ENCODE measurements at regions not wholly inside any gene's neighbourhood (a gene's known extent, or its start where the extent isn't known, plus 50 kb on each side); places are given as distances from the start of the nearest gene placed in this dataset.
A peak's percentile ranks its signal among the peaks of the same experiment; 100 is the strongest.

DNA sequence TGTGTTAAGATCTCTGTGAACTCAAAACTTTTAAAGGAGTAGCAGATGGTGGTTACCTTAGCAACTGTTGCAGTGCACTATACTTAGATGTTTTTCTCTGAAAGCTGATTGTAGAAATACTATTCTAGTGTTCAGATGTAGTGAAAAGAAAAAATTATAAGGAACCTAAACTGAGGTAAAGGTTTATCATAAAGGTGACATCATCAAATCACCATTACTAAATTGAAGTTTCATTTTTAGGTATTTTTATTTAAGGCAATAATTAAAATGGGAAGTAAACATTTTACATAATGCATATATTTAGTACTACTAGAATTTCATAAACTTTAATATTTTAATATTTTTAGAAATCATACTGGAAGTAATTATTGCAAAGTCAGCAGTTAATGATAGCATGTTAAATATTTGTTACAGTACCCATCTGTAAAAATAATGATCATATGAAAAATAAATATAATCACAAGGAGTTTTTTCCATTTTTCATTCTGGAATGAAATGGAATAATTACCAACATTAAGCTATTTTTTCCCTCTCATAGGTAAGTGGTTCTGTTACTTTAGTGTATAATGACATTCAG, 141.1 kb upstream of the NAV3 start:
- intact Hi-C loops (cut with DNase I): loop anchor here in 1 of 2 donors (5.0 kb wide), 1 partner anchor 537 kb away; no protein-coding TSS in a partner anchor
- H3K27ac ChIP-seq (ENCODE audit: low read depth in 1 of 2, low read length in 2 of 2): no peak overlapping the region
- DNase-seq (no peak), ATAC-seq (ENCODE audit: low FRiP score) (no peak)
- no peaks in the 10 kb centered on the region for H3K36me3 ChIP-seq (ENCODE audit: control insufficient read depth in 1 of 2, insufficient read depth in 2 of 2, low read length in 1 of 2)
- no peaks in the 10 kb centered on the region for H3K27me3 ChIP-seq (ENCODE audit: control insufficient read depth in 1 of 2, insufficient read depth in 2 of 2, low read length in 1 of 2)
- H3K4me1 ChIP-seq (ENCODE audit: control insufficient read depth in 1 of 2, insufficient read depth in 2 of 2, low read length in 2 of 2): no peaks in the 10 kb centered on the region
- H3K4me3 ChIP-seq (ENCODE audit: low read length in 2 of 2): no peak overlapping the region
- no peaks in the 10 kb centered on the region for H3K9me3 ChIP-seq (ENCODE audit: control insufficient read depth, low read length)

DNA sequence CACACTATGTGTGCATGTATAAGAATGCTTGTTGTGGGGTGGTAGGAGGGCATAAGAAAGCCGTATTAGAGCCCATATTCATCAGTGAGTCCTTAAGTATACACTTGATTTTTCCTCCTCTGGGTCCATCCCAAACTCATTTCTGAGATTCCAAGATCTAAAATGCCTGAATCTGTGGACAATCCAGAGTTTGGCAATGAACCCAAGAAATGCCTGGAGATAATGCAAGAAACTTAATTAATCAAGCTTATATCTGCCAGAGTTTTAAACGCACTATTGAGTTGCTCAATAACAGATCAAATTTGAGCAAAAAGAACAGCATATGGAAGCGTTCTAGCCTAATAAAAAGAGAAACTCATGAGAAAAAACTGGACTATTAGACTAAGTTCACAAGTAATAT, 143.4 kb upstream of the NAV3 start:
- intact Hi-C loops (cut with DNase I): loop anchor here in 1 of 2 donors (5.0 kb wide), 1 partner anchor 535 kb away; no protein-coding TSS in a partner anchor
- Histone ChIP-seq H3K4me1 (ENCODE audit: control insufficient read depth in 1 of 2, insufficient read depth in 2 of 2, low read length in 2 of 2) (no peaks in the 10 kb centered on the region), H3K4me3 (ENCODE audit: low read length in 2 of 2) (no peak overlapping the region), H3K9me3 (ENCODE audit: control insufficient read depth, low read length) (no peaks in the 10 kb centered on the region), H3K27ac (ENCODE audit: low read depth in 1 of 2, low read length in 2 of 2) (no peak overlapping the region), H3K27me3 (ENCODE audit: control insufficient read depth in 1 of 2, insufficient read depth in 2 of 2, low read length in 1 of 2) (no peaks in the 10 kb centered on the region), H3K36me3 (ENCODE audit: control insufficient read depth in 1 of 2, insufficient read depth in 2 of 2, low read length in 1 of 2) (no peaks in the 10 kb centered on the region)
- DNase-seq: no peak
- 60 to 67% methylated on average over 3 of the region's 3 CpGs for WGBS, 2 donors
- ATAC-seq (ENCODE audit: low FRiP score): no peak

DNA sequence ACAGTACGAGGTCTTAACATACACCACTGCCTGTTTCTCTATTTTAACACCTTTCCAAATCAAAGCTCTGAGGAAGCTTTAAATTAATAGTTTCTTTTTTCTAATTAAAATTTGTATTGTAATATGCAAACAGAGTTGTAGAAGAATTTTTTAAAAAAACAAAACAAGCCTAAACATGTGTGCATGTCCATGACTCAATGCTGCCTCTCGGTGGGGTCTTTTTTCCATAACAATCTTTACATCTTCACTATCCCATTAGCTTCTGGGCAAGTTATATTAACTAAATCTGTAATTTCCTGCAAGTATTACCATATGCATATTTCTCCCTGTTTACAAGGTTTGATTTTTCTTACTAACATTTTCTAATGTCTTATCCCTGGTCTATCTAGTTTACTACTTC, 143.9 kb upstream of the NAV3 start:
- WGBS, 2 donors: 81 to 88% methylated on average over 2 of the region's 2 CpGs
- Histone ChIP-seq H3K4me1 (ENCODE audit: control insufficient read depth in 1 of 2, insufficient read depth in 2 of 2, low read length in 2 of 2) (no peaks in the 10 kb centered on the region), H3K9me3 (ENCODE audit: control insufficient read depth, low read length) (no peaks in the 10 kb centered on the region), H3K36me3 (ENCODE audit: control insufficient read depth in 1 of 2, insufficient read depth in 2 of 2, low read length in 1 of 2) (no peaks in the 10 kb centered on the region), H3K4me3 (ENCODE audit: low read length in 2 of 2) (no peak overlapping the region), H3K27me3 (ENCODE audit: control insufficient read depth in 1 of 2, insufficient read depth in 2 of 2, low read length in 1 of 2) (no peaks in the 10 kb centered on the region), H3K27ac (ENCODE audit: low read depth in 1 of 2, low read length in 2 of 2) (no peak overlapping the region)
- DNase-seq (no peak), ATAC-seq (ENCODE audit: low FRiP score) (no peak)
- intact Hi-C loops (cut with DNase I): loop anchor here in 1 of 2 donors (5.0 kb wide), 1 partner anchor 534 kb away; no protein-coding TSS in a partner anchor

DNA sequence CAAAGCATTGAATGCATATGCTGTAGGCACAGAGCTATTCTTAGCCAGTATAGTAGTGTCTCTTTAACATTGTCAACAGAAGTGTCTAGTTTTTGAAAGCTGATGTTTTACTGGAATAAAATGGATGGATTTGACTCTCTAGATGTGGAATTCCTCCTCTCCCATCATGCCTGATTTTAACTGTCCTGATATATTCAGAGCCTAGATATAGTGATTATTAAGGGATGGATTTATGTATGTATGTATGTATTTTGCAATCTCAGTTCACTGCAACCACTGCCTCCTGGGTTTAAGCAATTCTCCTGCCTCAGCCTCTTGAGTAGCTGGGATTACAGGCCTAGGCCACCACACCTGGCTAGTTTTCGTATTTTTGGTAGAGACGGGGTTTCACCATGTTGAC, 144.8 kb upstream of the NAV3 start:
- H3K9me3 ChIP-seq (ENCODE audit: control insufficient read depth, low read length): no peaks in the 10 kb centered on the region
- H3K27ac ChIP-seq (ENCODE audit: low read depth in 1 of 2, low read length in 2 of 2): no peak overlapping the region
- H3K4me3 ChIP-seq (ENCODE audit: low read length in 2 of 2): no peak overlapping the region
- intact Hi-C loops (cut with DNase I): loop anchor here in 1 of 2 donors (5.0 kb wide), 1 partner anchor 534 kb away; no protein-coding TSS in a partner anchor
- no peaks in the 10 kb centered on the region for H3K27me3 ChIP-seq (ENCODE audit: control insufficient read depth in 1 of 2, insufficient read depth in 2 of 2, low read length in 1 of 2)
- no peak for ATAC-seq (ENCODE audit: low FRiP score)
- H3K36me3 ChIP-seq (ENCODE audit: control insufficient read depth in 1 of 2, insufficient read depth in 2 of 2, low read length in 1 of 2): no peaks in the 10 kb centered on the region
- H3K4me1 ChIP-seq (ENCODE audit: control insufficient read depth in 1 of 2, insufficient read depth in 2 of 2, low read length in 2 of 2): no peaks in the 10 kb centered on the region
- WGBS, 2 donors: 89 to 96% methylated on average over 2 of the region's 2 CpGs
- no peak for DNase-seq

DNA sequence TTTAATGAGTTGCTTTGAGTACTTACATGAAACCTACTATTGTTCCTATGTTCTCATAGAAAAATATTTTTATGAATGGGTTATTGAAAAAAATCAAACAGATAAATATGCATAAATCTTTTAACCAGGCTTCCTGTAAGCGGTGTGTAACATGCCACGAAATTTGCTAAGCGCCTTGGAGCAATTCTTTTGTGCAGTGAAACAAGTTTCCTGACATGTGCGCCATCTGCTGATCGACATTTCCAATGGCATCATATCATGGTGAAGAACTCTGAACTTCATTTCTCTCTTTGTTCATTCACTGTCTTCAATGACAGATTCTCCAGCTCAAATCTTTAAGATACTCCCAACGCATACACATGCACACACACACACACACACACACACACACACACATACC, 145.6 kb upstream of the NAV3 start:
- ATAC-seq (ENCODE audit: low FRiP score) (peak; percentile 79), DNase-seq (peak; percentile 42 to 73)
- no peaks in the 10 kb centered on the region for H3K27me3 ChIP-seq (ENCODE audit: control insufficient read depth in 1 of 2, insufficient read depth in 2 of 2, low read length in 1 of 2)
- no peak overlapping the region for H3K27ac ChIP-seq (ENCODE audit: low read depth in 1 of 2, low read length in 2 of 2)
- no peak overlapping the region for H3K4me3 ChIP-seq (ENCODE audit: low read length in 2 of 2)
- no peaks in the 10 kb centered on the region for H3K4me1 ChIP-seq (ENCODE audit: control insufficient read depth in 1 of 2, insufficient read depth in 2 of 2, low read length in 2 of 2)
- WGBS, 2 donors: 4 to 5% methylated on average over 6 of the region's 6 CpGs
- H3K36me3 ChIP-seq (ENCODE audit: control insufficient read depth in 1 of 2, insufficient read depth in 2 of 2, low read length in 1 of 2): no peaks in the 10 kb centered on the region
- no peaks in the 10 kb centered on the region for H3K9me3 ChIP-seq (ENCODE audit: control insufficient read depth, low read length)
- intact Hi-C loops (cut with DNase I): loop anchor here in 1 of 2 donors (5.0 kb wide), 1 partner anchor 533 kb away; no protein-coding TSS in a partner anchor

DNA sequence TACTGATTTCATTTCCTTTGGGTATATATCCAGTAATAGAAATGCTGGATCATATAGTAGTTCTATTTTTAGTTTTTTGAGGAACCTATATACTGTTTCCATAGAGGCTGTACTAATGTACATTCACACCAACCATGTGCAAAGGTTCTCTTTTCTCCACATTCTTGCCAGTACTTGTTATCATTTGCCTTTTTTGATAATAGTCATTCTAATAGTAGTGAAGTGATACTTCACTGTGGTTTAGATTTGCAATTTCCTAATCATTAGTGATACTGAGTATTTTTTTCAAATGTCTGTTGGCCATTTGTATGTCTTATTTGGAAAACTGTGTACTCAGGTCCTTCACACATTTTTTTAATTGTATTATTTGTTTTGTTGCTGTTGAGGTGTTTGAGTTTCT, 148.2 kb upstream of the NAV3 start:
- Histone ChIP-seq H3K27me3 (ENCODE audit: control insufficient read depth in 1 of 2, insufficient read depth in 2 of 2, low read length in 1 of 2) (no peaks in the 10 kb centered on the region), H3K4me1 (ENCODE audit: control insufficient read depth in 1 of 2, insufficient read depth in 2 of 2, low read length in 2 of 2) (no peaks in the 10 kb centered on the region), H3K27ac (ENCODE audit: low read depth in 1 of 2, low read length in 2 of 2) (no peak overlapping the region), H3K4me3 (ENCODE audit: low read length in 2 of 2) (no peak overlapping the region), H3K9me3 (ENCODE audit: control insufficient read depth, low read length) (no peaks in the 10 kb centered on the region), H3K36me3 (ENCODE audit: control insufficient read depth in 1 of 2, insufficient read depth in 2 of 2, low read length in 1 of 2) (no peaks in the 10 kb centered on the region)
- ATAC-seq (ENCODE audit: low FRiP score) (no peak), DNase-seq (no peak)
- intact Hi-C loops (cut with DNase I): no loop called here

DNA sequence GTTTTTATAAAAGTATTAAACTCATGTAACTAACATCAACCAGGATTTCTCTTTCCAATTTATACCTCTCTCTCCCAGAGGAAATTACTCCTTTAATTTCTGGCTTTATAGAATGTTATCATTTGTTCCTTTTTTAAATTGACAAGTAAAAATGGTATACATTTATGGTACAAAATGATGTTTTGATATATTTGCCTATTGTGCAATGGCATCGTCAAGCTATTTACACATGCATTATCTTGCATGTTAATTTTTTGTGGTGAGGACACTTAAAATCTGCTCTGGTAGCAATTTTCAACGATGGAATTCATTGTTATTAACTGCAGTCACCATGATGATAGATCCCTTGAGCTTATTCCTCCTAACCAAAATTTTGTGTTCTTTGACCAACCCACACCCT, 149.0 kb upstream of the NAV3 start:
- Histone ChIP-seq H3K27me3 (ENCODE audit: control insufficient read depth in 1 of 2, insufficient read depth in 2 of 2, low read length in 1 of 2) (no peaks in the 10 kb centered on the region), H3K4me3 (ENCODE audit: low read length in 2 of 2) (no peak overlapping the region), H3K9me3 (ENCODE audit: control insufficient read depth, low read length) (no peaks in the 10 kb centered on the region), H3K36me3 (ENCODE audit: control insufficient read depth in 1 of 2, insufficient read depth in 2 of 2, low read length in 1 of 2) (no peaks in the 10 kb centered on the region), H3K27ac (ENCODE audit: low read depth in 1 of 2, low read length in 2 of 2) (no peak overlapping the region), H3K4me1 (ENCODE audit: control insufficient read depth in 1 of 2, insufficient read depth in 2 of 2, low read length in 2 of 2) (no peaks in the 10 kb centered on the region)
- WGBS, 2 donors: 80 to 83% methylated on average over 2 of the region's 2 CpGs
- ATAC-seq (ENCODE audit: low FRiP score) (no peak), DNase-seq (no peak)
- intact Hi-C loops (cut with DNase I): no loop called here

DNA sequence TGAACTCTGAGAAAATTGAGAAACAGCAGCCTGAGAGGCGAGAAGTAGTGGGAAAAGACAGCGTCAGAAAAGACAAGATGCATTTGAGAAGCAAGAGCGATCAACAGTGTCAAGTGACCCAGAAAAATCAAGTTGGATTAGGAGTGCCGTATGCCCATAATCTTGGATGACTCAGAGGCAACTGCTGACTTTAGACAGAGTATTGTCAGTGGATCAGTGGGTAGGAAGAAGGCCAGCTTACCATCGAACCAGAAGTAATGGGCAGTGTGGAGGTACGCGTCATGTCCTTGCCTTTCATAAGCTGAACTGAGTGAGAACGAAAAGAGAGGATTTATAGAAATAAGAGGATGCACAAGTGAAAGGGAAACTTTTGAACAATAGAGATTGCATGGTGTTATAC, 151.0 kb upstream of the NAV3 start:
- 92% methylated on average over 8 of the region's 8 CpGs for WGBS, 2 donors
- ATAC-seq (ENCODE audit: low FRiP score) (no peak), DNase-seq (no peak)
- no peaks in the 10 kb centered on the region for H3K36me3 ChIP-seq (ENCODE audit: control insufficient read depth in 1 of 2, insufficient read depth in 2 of 2, low read length in 1 of 2)
- H3K4me1 ChIP-seq (ENCODE audit: control insufficient read depth in 1 of 2, insufficient read depth in 2 of 2, low read length in 2 of 2): no peaks in the 10 kb centered on the region
- no peaks in the 10 kb centered on the region for H3K9me3 ChIP-seq (ENCODE audit: control insufficient read depth, low read length)
- H3K27ac ChIP-seq (ENCODE audit: low read depth in 1 of 2, low read length in 2 of 2): no peak overlapping the region
- H3K4me3 ChIP-seq (ENCODE audit: low read length in 2 of 2): no peak overlapping the region
- no peaks in the 10 kb centered on the region for H3K27me3 ChIP-seq (ENCODE audit: control insufficient read depth in 1 of 2, insufficient read depth in 2 of 2, low read length in 1 of 2)
- intact Hi-C loops (cut with DNase I): no loop called here

DNA sequence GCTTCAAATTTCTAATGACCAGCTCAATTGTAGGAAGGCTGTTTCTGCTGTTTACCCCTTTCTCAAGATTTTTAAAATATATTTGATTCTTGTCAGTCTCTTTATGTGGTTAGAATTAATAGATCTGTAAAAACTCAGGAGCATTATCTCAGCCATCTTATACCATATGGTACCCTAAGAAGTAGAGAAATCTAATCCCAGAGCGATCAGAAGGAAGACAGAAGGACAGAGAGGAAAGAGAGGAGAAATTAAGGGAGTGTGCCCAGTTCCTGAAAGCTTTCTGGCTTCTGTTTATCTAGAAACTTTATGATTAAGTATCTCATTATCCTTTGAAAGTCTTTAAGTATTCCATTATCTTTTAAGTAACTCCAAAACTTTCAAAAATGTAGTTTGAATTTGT, 152.1 kb upstream of the NAV3 start:
- Histone ChIP-seq H3K27me3 (ENCODE audit: control insufficient read depth in 1 of 2, insufficient read depth in 2 of 2, low read length in 1 of 2) (no peaks in the 10 kb centered on the region), H3K4me3 (ENCODE audit: low read length in 2 of 2) (no peak overlapping the region), H3K27ac (ENCODE audit: low read depth in 1 of 2, low read length in 2 of 2) (no peak overlapping the region), H3K36me3 (ENCODE audit: control insufficient read depth in 1 of 2, insufficient read depth in 2 of 2, low read length in 1 of 2) (no peaks in the 10 kb centered on the region), H3K4me1 (ENCODE audit: control insufficient read depth in 1 of 2, insufficient read depth in 2 of 2, low read length in 2 of 2) (no peaks in the 10 kb centered on the region), H3K9me3 (ENCODE audit: control insufficient read depth, low read length) (no peaks in the 10 kb centered on the region)
- ATAC-seq (ENCODE audit: low FRiP score): no peak
- no peak for DNase-seq
- 65 to 73% methylated on average over 1 of the region's 1 CpG for WGBS, 2 donors
- intact Hi-C loops (cut with DNase I): no loop called here
